B cell (primary cell): ENCODE measurements at regions not wholly inside any gene's neighbourhood (a gene's known extent, or its start where the extent isn't known, plus 50 kb on each side); places are given as distances from the start of the nearest gene placed in this dataset.

ENCODE experiments used
- ATAC-seq: fragments of 200-7000 bp; cut with Tn5 transposase; one replicate; pipeline ENCODE4 v1.10.0; 2021; ENCODE audit warnings: low read depth, mild to moderate bottlenecking, moderate number of reproducible peaks, moderate library complexity
- CTCF ChIA-PET: fragments of 350-600 bp; sonication (Branson Sonifier 250); formaldehyde crosslinking; loops from one replicate; lab custom pipeline; 2021; ENCODE audit warnings: antibody characterized with exemption, inconsistent platforms; lab: Charles Lee
- POLR2A ChIA-PET: fragments of 350-600 bp; sonication (Branson Sonifier 250); formaldehyde crosslinking; loops from one replicate; lab custom pipeline; 2021; ENCODE audit warnings: antibody characterized with exemption; lab: Charles Lee
- DNase-seq: peaks from one replicate; pipeline ENCODE4 v3.0.0; 2013
- H2AFZ ChIP-seq: 2 replicates; pipeline ENCODE4 v1.6.1; 2012; ENCODE audit warnings: mild to moderate bottlenecking, low read depth, low read length; ENCODE audit not compliant: insufficient read depth, poor library complexity, severe bottlenecking
- H3K27ac ChIP-seq, 2 donors: 1 replicate in 1 of 2; 2 replicates in 1 of 2; pipeline ENCODE4 v1.5.1; 2012 to 2013; ENCODE audit warnings: low read length in 2 of 2, mild to moderate bottlenecking in 2 of 2, moderate library complexity in 1 of 2
- H3K27me3 ChIP-seq, 4 experiments: fragments of 200-600 bp in 1 of 4; sonication (generic) in 1 of 4; replicated peaks in 1 of 4; 1 replicate in 2 of 4; 2 replicates in 2 of 4; pipeline versions ENCODE4 v1.6.1 to v1.7.0; 2013 to 2016; ENCODE audit warnings: low read length in 3 of 4, mild to moderate bottlenecking in 2 of 4, mixed read lengths in 1 of 4, moderate library complexity in 1 of 4; ENCODE audit not compliant: insufficient read depth in 4 of 4, control insufficient read depth in 3 of 4; ENCODE audit errors: control extremely low read depth in 1 of 4
- H3K36me3 ChIP-seq, 2 experiments: replicated peaks in 1 of 2; 1 replicate in 1 of 2; 2 replicates in 1 of 2; pipeline versions ENCODE4 v1.6.1 to v1.7.1; 2013; ENCODE audit warnings: low read length in 1 of 2; ENCODE audit not compliant: insufficient read depth in 2 of 2, control insufficient read depth in 1 of 2; ENCODE audit errors: control extremely low read depth in 1 of 2, extremely low read depth in 1 of 2
- H3K4me1 ChIP-seq, 2 donors: fragments of 200-600 bp in 1 of 2; sonication (generic) in 1 of 2; 1 replicate in 1 of 2; 2 replicates in 1 of 2; pipeline versions ENCODE4 v1.5.1 to v1.6.1; 2013 to 2017; ENCODE audit warnings: low read length in 2 of 2; ENCODE audit not compliant: control insufficient read depth in 2 of 2, insufficient read depth in 2 of 2
- H3K4me2 ChIP-seq: replicated peaks from 2 replicates; pipeline ENCODE3; 2012; ENCODE audit warnings: mild to moderate bottlenecking, low read depth, low read length; ENCODE audit not compliant: poor library complexity, severe bottlenecking
- H3K4me3 ChIP-seq, 5 experiments: fragments of 200-600 bp in 1 of 5; sonication (generic) in 1 of 5; 1 replicate in 3 of 5; 2 replicates in 2 of 5; pipeline versions ENCODE4 v1.5.1 to v1.7.0; 2011 to 2016; ENCODE audit warnings: low read length in 4 of 5, mild to moderate bottlenecking in 4 of 5, low read depth in 2 of 5, control low read depth in 1 of 5, moderate library complexity in 1 of 5; ENCODE audit not compliant: insufficient read depth in 1 of 5; ENCODE audit errors: control extremely low read depth in 1 of 5, extremely low read depth in 1 of 5
- H3K79me2 ChIP-seq: fragments of 200-600 bp; sonication (generic); one replicate; pipeline ENCODE4 v1.6.0; 2016; ENCODE audit warnings: low read length; ENCODE audit not compliant: control insufficient read depth, insufficient read depth
- H3K9ac ChIP-seq: fragments of 200-600 bp; sonication (generic); 2 replicates; pipeline ENCODE4 v1.6.1; 2017; ENCODE audit warnings: mild to moderate bottlenecking, low read length, moderate library complexity
- H3K9me3 ChIP-seq, 3 donors: one replicate each; pipeline versions ENCODE4 v1.6.1 to v1.7.1; 2013; ENCODE audit warnings: low read length in 2 of 3; ENCODE audit not compliant: control insufficient read depth in 2 of 3, insufficient read depth in 1 of 3; ENCODE audit errors: control extremely low read depth in 1 of 3
- H4K20me1 ChIP-seq: 2 replicates; pipeline ENCODE4 v1.6.0; 2012; ENCODE audit warnings: mild to moderate bottlenecking, low read length; ENCODE audit not compliant: insufficient read depth, control insufficient read depth, poor library complexity, severe bottlenecking
- H3K27ac Mint-ChIP-seq: one replicate; pipeline ENCODE4 v1.8.0; 2021; ENCODE audit warnings: mixed read lengths
- H3K27me3 Mint-ChIP-seq: one replicate; pipeline ENCODE4 v1.8.0; 2021; ENCODE audit warnings: mixed read lengths
- H3K4me1 Mint-ChIP-seq: one replicate; pipeline ENCODE4 v1.8.0; 2021; ENCODE audit warnings: mixed read lengths
- H3K4me3 Mint-ChIP-seq: one replicate; pipeline ENCODE4 v1.8.0; 2021; ENCODE audit warnings: mixed read lengths
- H3K9me3 Mint-ChIP-seq: one replicate; pipeline ENCODE4 v1.8.0; 2022; ENCODE audit warnings: mixed read lengths; ENCODE audit not compliant: insufficient read depth
- EZH2 ChIP-seq: IDR thresholded peaks from 2 replicates; pipeline ENCODE4 v1.6.1; 2012; ENCODE audit warnings: borderline replicate concordance, low read depth, mild to moderate bottlenecking, moderate library complexity, low read length; ENCODE audit not compliant: insufficient read depth, poor library complexity, severe bottlenecking
- WGBS: methylation state at CpG from one replicate; pipeline ENCODE4 v1.1.5; 2013; ENCODE audit warnings: missing lambda C conversion rate; ENCODE audit not compliant: insufficient coverage; 5-methylcytosine and 5-hydroxymethylcytosine counted together
- intact Hi-C: fragments of 100-400 bp; cut with micrococcal nuclease; formaldehyde crosslinking; loops from one replicate; pipeline ENCODE4 v1.10.0; 2022
- TF ChIP-seq, protein P1 (sequence below): fragments of 200-600 bp; IDR thresholded peaks from one replicate; pipeline ENCODE4 v1.8.0; 2022; ENCODE audit warnings: antibody characterized with exemption, mild to moderate bottlenecking

DNA sequence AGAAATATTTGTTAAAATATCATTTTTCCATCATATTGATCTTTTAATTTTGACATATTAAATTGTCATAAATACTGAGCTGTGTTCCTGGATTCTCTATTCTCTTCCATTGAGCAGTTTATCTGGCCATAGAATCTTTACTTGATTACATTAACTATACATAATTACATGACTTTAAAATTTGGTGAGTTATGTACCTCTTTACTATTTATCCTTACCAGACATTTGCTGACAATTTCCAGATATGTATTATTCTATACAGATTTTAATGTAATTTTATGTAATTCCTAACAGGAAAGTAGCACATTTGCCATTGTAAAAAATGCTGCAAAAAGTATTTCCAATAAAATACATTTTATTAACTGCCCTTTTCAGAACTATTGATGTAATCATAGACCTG is 770.3 kb downstream of the KCTD16 start:
- ChIA-PET POLR2A (no interaction called here), CTCF (no interaction called here)
- no peak overlapping the region for H3K4me3 ChIP-seq
- no peaks in the 10 kb centered on the region for H4K20me1 ChIP-seq
- no peak overlapping the region for H2AFZ ChIP-seq
- no peaks in the 10 kb centered on the region for H3K36me3 ChIP-seq
- H3K9me3 ChIP-seq: no peaks in the 10 kb centered on the region
- no peak overlapping the region for H3K27ac ChIP-seq
- no peak for TF ChIP-seq EZH2
- TF ChIP-seq, protein P1, sequence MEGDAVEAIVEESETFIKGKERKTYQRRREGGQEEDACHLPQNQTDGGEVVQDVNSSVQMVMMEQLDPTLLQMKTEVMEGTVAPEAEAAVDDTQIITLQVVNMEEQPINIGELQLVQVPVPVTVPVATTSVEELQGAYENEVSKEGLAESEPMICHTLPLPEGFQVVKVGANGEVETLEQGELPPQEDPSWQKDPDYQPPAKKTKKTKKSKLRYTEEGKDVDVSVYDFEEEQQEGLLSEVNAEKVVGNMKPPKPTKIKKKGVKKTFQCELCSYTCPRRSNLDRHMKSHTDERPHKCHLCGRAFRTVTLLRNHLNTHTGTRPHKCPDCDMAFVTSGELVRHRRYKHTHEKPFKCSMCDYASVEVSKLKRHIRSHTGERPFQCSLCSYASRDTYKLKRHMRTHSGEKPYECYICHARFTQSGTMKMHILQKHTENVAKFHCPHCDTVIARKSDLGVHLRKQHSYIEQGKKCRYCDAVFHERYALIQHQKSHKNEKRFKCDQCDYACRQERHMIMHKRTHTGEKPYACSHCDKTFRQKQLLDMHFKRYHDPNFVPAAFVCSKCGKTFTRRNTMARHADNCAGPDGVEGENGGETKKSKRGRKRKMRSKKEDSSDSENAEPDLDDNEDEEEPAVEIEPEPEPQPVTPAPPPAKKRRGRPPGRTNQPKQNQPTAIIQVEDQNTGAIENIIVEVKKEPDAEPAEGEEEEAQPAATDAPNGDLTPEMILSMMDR: no peak
- no peaks in the 10 kb centered on the region for H3K9me3 Mint-ChIP-seq
- H3K27ac Mint-ChIP-seq: no peak overlapping the region
- no peak for DNase-seq
- H3K4me1 ChIP-seq: no peaks in the 10 kb centered on the region
- ATAC-seq: no peak
- H3K4me3 Mint-ChIP-seq: no peak overlapping the region
- no peaks in the 10 kb centered on the region for H3K27me3 Mint-ChIP-seq
- no peaks in the 10 kb centered on the region for H3K4me1 Mint-ChIP-seq
- intact Hi-C loops: no loop called here
- no peaks in the 10 kb centered on the region for H3K79me2 ChIP-seq
- no peaks in the 10 kb centered on the region for H3K27me3 ChIP-seq
- no peak overlapping the region for H3K9ac ChIP-seq
- H3K4me2 ChIP-seq: no peak overlapping the region

DNA sequence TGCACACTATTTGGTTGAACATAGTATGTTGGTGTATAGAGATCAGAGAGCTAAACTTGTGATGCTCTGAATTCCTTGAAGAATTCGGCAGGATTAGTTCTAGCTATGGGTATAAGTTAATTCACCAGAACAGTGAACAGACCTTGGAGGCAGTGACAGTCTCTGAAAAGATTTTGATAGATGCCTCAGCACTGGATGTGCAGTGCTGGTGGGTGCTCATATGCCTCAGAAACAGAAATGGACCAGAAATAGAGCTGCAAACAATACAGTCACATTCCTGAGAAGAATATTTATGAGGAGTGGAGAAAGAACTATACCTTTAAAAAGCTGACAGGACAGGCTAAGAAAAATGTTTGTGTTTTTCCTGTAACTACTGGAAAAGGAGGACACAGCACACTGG is 747.7 kb downstream of the KCTD16 start:
- DNase-seq (no peak), ATAC-seq (no peak)
- H3K4me1 ChIP-seq: no peaks in the 10 kb centered on the region
- H3K27ac ChIP-seq: no peak overlapping the region
- no peaks in the 10 kb centered on the region for H3K4me1 Mint-ChIP-seq
- H2AFZ ChIP-seq: no peak overlapping the region
- H3K4me3 Mint-ChIP-seq: no peak overlapping the region
- H3K79me2 ChIP-seq: no peaks in the 10 kb centered on the region
- no peak for TF ChIP-seq EZH2
- TF ChIP-seq, protein P1: no peak
- no peak overlapping the region for H3K9ac ChIP-seq
- intact Hi-C loops: no loop called here
- no peaks in the 10 kb centered on the region for H3K27me3 Mint-ChIP-seq
- H3K27ac Mint-ChIP-seq: no peak overlapping the region
- H3K27me3 ChIP-seq: no peaks in the 10 kb centered on the region
- H3K4me3 ChIP-seq: no peak overlapping the region
- H4K20me1 ChIP-seq: no peaks in the 10 kb centered on the region
- H3K9me3 ChIP-seq: no peaks in the 10 kb centered on the region
- no peak overlapping the region for H3K4me2 ChIP-seq
- POLR2A ChIA-PET: no interaction called here
- CTCF ChIA-PET: no interaction called here
- WGBS: 100% methylated on average over 1 of the region's 1 CpG
- no peaks in the 10 kb centered on the region for H3K9me3 Mint-ChIP-seq
- H3K36me3 ChIP-seq: no peaks in the 10 kb centered on the region
